NCI-H2171 treated with DMSO at 0.1 percent for 48 hours (cell line): ENCODE measurements at regions not wholly inside any gene's neighbourhood (a gene's known extent, or its start where the extent isn't known, plus 50 kb on each side); places are given as distances from the start of the nearest gene placed in this dataset.

Experiments used
- DNase-seq: peaks from one replicate; lab custom pipeline; 2025; lab: John Stamatoyannopoulos, UW

DNA sequence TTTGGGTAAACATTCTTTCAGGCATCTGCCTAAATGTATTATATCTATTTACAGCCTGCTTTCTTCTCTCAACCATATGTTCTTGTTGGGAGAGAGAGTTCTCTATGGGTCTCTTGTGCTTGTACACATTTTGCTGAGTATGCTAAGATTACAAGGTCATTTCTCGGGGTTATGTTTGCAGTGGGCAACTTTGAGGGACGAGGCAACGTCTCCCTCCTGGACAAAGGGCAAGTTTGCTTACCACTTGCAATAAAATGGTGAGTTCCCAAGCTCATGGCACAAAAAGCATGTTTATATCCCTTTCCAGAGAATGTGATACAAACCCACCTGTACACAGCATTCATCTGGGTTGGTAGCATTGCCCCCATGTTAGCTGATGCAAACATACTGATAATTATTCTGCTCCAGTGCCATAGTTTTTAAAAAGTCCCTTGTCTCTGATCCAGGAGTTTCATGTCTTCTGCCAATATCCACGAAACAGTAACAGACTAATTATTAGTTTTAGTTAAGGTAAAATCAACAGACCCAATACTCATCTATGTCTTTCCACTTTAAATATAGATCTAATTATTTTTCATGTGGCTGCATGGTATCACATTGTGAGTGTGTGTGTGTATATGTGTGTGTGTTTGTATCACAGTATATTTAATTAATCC is 84.2 kb upstream of the MAPK4 start:
- peak; percentile 30 for DNase-seq

DNA sequence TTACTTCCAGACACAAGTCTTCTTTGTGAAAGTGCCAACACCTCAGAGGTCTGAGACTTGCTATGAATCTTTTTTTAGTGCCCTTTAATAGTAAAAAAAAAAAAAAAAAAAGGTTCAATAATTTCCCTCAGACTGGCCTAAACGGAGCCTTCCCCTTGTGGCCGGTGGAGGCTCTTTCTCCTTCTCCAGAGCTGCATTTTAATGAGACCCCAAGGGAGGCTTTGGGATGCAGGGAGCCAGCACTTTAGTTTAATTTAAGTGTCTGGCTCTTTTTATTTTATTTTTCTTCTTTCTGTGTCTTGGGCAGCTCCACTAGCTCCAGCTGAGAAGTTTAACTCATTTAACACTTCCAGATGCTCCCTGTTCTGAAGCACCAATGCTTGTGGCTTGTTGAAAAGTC is 67.8 kb upstream of the MAPK4 start:
- DNase-seq = no peak

DNA sequence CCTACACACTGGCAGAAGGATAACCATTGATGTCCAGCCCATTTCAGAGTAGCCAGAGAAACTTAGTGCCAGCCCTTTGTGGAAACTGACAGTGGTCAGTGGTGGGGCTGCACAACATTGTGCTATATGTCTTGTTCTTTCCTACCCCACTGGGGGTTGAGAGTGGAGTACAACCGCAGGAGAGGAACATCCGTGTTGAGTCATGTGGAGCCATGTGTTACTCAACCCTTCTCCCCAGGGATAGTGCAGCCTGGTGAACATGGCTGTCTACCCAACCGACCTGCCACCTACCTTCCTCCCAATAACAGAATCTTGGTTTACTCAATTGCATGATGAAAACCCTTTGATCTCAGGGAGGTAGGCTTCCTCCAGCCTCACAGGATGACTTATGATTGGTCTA is 65.3 kb upstream of the MAPK4 start:
- no peak for DNase-seq

DNA sequence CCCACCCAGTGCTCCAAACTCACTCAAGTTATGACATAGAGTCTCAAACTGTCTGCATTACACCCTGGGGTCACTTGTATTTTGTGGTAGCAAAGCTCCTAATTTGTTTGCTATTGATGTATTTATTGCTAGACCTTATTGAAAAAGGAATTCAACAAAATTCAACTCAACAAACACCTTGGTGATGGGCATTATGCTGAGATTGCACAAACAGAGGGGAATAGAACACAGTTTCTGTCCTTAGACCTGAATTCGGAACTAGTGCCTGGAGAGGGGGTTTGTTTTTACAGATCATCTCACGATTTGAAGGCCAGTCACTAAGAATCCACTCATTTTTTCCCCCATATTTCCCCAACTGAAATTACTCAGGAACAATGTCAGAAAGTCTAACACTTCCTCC is 53.5 kb upstream of the MAPK4 start:
- DNase-seq = no peak

DNA sequence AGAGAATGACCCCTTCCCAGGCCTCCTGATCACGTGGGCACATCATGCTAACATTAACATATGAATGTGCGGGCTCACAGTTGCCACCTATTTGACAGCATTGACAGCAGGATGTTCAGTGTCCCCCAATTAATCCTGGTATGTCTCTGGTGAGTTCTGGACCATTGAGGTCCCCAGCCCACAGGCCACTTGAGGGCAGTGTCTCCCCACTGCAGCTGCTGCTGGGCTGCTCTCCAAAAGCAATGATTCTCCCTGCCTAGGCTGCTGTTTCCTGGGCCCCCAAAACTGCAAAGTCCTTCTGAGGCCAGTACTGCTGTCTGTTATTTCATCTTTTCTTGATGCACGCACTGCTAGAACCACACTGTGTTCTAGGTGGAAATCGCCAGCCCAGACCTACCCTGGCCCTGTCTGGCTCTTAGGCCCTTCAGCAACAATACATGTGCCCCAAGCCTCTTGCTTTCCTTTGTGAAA is 52.7 kb upstream of the MAPK4 start:
- peak; percentile 43 for DNase-seq

GRCh38 chr18:50508228-50508627 is 51.7 kb upstream of the MAPK4 start:
- no peak for DNase-seq

- no peak for DNase-seq
Measured at GRCh38 chr18:50509012-50509411, 50.9 kb upstream of the MAPK4 start.
